ENCODE measurements at regions not wholly inside any gene's neighbourhood (a gene's known extent, or its start where the extent isn't known, plus 50 kb on each side); places are given as distances from the start of the nearest gene placed in this dataset.

GRCh38 chr1:72412286-72412685 lies 129.9 kb upstream of the NEGR1 start:
- DNase-seq = no peak
- Histone ChIP-seq H3K4me1 (no peaks in the 10 kb centered on the region), H3K36me3 (no peaks in the 10 kb centered on the region), H3K27ac (no peak overlapping the region), H3K4me3 (no peak overlapping the region), H3K27me3 (no peaks in the 10 kb centered on the region), H3K9me3 (no peaks in the 10 kb centered on the region)
- intact Hi-C loops (cut with DNase I; ENCODE audit: low total_unique reads) = no loop called here
- TF ChIP-seq CTCF (IDR thresholded peaks at IDR 0.05) = no peak
- no peak for TF ChIP-seq POLR2AphosphoS5 (IDR thresholded peaks at IDR 0.05)
- no peak for TF ChIP-seq POLR2A (IDR thresholded peaks at IDR 0.05)
- TF ChIP-seq EP300 (IDR thresholded peaks at IDR 0.05) = no peak

DNA sequence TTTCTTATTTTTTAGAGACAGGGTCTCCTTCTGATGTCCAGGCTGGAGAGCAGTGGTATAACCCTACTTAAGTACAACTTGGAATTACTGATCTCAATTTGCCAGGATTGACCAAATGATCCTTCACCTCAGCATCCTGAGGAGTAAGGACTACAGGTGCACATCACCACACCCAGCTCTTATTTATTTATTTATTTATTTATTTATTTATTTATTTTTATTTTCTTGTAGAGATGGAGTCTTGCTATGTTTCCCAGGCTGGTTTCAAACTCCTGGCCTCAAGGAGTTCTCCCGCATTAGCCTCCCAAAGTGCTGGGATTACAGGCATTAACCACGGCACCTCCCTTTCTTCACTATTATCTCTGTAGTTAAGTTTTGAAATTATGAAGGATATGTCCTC lies 117.5 kb upstream of the NEGR1 start:
- 90 to 98% (median 96%) methylated on average over 2 of the region's 2 CpGs for WGBS, 5 donors

DNA sequence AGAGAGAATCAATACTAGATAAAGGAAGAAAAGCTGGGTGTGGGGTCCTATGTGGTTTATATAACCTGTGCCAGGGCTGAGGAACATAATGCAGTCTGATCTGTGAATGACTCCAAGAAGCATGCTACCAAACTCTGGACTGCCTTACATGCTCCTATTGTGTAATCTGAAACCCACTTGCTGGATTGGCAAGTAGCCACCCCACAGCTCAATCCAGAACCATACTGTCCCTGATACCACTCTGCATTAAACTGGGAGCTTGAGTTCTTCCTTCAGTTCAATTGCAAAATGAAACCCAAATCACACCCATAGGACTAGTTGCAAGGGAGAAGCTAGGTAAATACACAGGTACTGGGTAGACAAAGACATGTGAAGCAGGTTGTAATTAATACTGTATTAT lies 115.4 kb upstream of the NEGR1 start:
- Histone ChIP-seq H3K27ac (no peak overlapping the region), H3K4me3 (no peak overlapping the region), H3K9me3 (no peaks in the 10 kb centered on the region), H3K36me3 (no peaks in the 10 kb centered on the region), H3K4me1 (no peaks in the 10 kb centered on the region), H3K27me3 (no peaks in the 10 kb centered on the region)
- intact Hi-C loops (cut with DNase I; ENCODE audit: low total_unique reads) = no loop called here
- no peak for TF ChIP-seq POLR2AphosphoS5 (IDR thresholded peaks at IDR 0.05)
- no peak for TF ChIP-seq EP300 (IDR thresholded peaks at IDR 0.05)
- no peak for TF ChIP-seq POLR2A (IDR thresholded peaks at IDR 0.05)
- no peak for TF ChIP-seq CTCF (IDR thresholded peaks at IDR 0.05)
- DNase-seq = peak in 1 of 2 donors; percentile 5

More for the DNA sequence above, 117.5 kb upstream of the NEGR1 start:
- no peaks in the 10 kb centered on the region for H3K27me3 ChIP-seq
- intact Hi-C loops (cut with DNase I; ENCODE audit: low total_unique reads) = no loop called here
- H3K4me1 ChIP-seq = no peaks in the 10 kb centered on the region
- no peak overlapping the region for H3K27ac ChIP-seq
- H3K9me3 ChIP-seq = no peaks in the 10 kb centered on the region
- no peaks in the 10 kb centered on the region for H3K36me3 ChIP-seq
- TF ChIP-seq CTCF (IDR thresholded peaks at IDR 0.05) = no peak
- TF ChIP-seq EP300 (IDR thresholded peaks at IDR 0.05) = no peak
- no peak for TF ChIP-seq POLR2AphosphoS5 (IDR thresholded peaks at IDR 0.05)
- no peak for TF ChIP-seq POLR2A (IDR thresholded peaks at IDR 0.05)
- no peak overlapping the region for H3K4me3 ChIP-seq
- no peak for DNase-seq

- no peak overlapping the region for H3K4me3 ChIP-seq
- intact Hi-C loops (cut with DNase I; ENCODE audit: low total_unique reads) = no loop called here
Observed at GRCh38 chr1:72394457-72394856, 112.1 kb upstream of the NEGR1 start.

More at GRCh38 chr1:72394457-72394856, 112.1 kb upstream of the NEGR1 start:
- 62 to 70% (median 67%) methylated on average over 3 of the region's 3 CpGs for WGBS, 5 donors
- TF ChIP-seq POLR2A (IDR thresholded peaks at IDR 0.05) = no peak
- no peak for TF ChIP-seq EP300 (IDR thresholded peaks at IDR 0.05)
- no peak for TF ChIP-seq CTCF (IDR thresholded peaks at IDR 0.05)
- TF ChIP-seq POLR2AphosphoS5 (IDR thresholded peaks at IDR 0.05) = no peak
- H3K27me3 ChIP-seq = no peaks in the 10 kb centered on the region
- no peak overlapping the region for H3K27ac ChIP-seq
- no peaks in the 10 kb centered on the region for H3K36me3 ChIP-seq
- no peak for DNase-seq
- no peaks in the 10 kb centered on the region for H3K9me3 ChIP-seq
- no peaks in the 10 kb centered on the region for H3K4me1 ChIP-seq
